ENCODE measurements at regions not wholly inside any gene's neighbourhood (a gene's known extent, or its start where the extent isn't known, plus 50 kb on each side); places are given as distances from the start of the nearest gene placed in this dataset.
"Not testable (repeated sequence)": the region's sequence is repeated elsewhere in the genome, so short reads cannot be mapped to it uniquely, and the experiment has no call there.

DNA sequence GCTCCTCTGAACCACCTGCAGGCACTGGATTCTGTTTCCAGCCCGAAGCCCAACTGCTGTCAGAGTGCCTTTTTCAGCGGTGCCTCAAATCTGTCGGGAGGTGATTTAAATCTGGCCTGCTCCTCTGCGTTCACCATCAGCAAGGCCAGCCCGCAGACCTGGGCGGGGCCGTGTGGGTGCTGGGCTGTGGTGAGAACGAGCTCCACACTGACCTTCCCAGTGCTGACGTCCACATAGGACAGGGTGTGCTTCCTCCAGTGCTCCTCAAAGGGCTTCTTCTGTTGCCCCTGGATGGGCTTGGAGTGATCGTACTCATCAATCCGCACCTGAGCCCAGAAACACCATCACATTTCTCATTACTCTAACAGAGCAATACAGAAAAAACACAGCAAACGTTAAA is 56.9 kb upstream of the TNK2 start:
- TF ChIP-seq POLR2A, TAF1 (IDR thresholded peaks at IDR 0.05; ENCODE audit: low read depth, low read length): not testable (repeated sequence)
